H1 (cell line): ENCODE measurements at regions not wholly inside any gene's neighbourhood (a gene's known extent, or its start where the extent isn't known, plus 50 kb on each side); places are given as distances from the start of the nearest gene placed in this dataset.

Source experiments
- CTCF ChIA-PET: fragments of 300-600 bp; sonication (Branson Sonifier 250); formaldehyde crosslinking; loops from one replicate; lab custom pipeline; 2021; ENCODE audit not compliant: partially characterized antibody; lab: Charles Lee
- POLR2A ChIA-PET: fragments of 300-600 bp; sonication (Branson Sonifier 250); formaldehyde crosslinking; loops from one replicate; lab custom pipeline; 2021; ENCODE audit warnings: inconsistent platforms; ENCODE audit not compliant: partially characterized antibody; lab: Charles Lee
- DNase-seq, 2 experiments: peaks; one replicate each; pipeline versions ENCODE4 v3.0.0 to v3.0.0-alpha.2; 2010 to 2022; ENCODE audit warnings: low spot score in 2 of 2, low read depth in 1 of 2, mixed read lengths in 1 of 2
- FAIRE-seq: peaks from 2 replicates; lab custom pipeline; 2011; peaks lifted over from hg19 to GRCh38; lab: Jason Lieb, UNC
- H2AFZ ChIP-seq: 2 replicates; pipeline ENCODE4 v1.8.1; 2012; ENCODE audit warnings: low read length, inconsistent platforms
- H2AK5ac ChIP-seq: 2 replicates; pipeline ENCODE4 v1.6.1; 2013; ENCODE audit warnings: low read depth, low read length
- H2BK120ac ChIP-seq: replicated peaks from 2 replicates; pipeline ENCODE3; 2013; ENCODE audit warnings: low read depth, low read length, inconsistent platforms
- H2BK12ac ChIP-seq: 2 replicates; pipeline ENCODE4 v1.6.1; 2013; ENCODE audit warnings: low read depth, low read length
- H2BK15ac ChIP-seq: 2 replicates; pipeline ENCODE4 v1.6.1; 2013; ENCODE audit warnings: low read length
- H2BK20ac ChIP-seq: 2 replicates; pipeline ENCODE4 v1.6.1; 2013; ENCODE audit warnings: low read length
- H2BK5ac ChIP-seq: 2 replicates; pipeline ENCODE4 v1.6.1; 2013; ENCODE audit warnings: low read depth, low read length
- H3K14ac ChIP-seq: 2 replicates; pipeline ENCODE4 v1.6.1; 2013; ENCODE audit warnings: inconsistent platforms; ENCODE audit not compliant: insufficient read length
- H3K18ac ChIP-seq: 2 replicates; pipeline ENCODE4 v1.6.1; 2013; ENCODE audit warnings: low read length; ENCODE audit errors: extremely low read depth
- H3K23ac ChIP-seq: 2 replicates; pipeline ENCODE4 v1.6.1; 2013; ENCODE audit warnings: inconsistent platforms; ENCODE audit not compliant: insufficient read length
- H3K23me2 ChIP-seq: 2 replicates; pipeline ENCODE4 v1.6.1; 2013; ENCODE audit warnings: low read depth, low read length
- H3K27ac ChIP-seq: 2 replicates; pipeline ENCODE4 v1.6.1; 2011; ENCODE audit warnings: low read depth, low read length, inconsistent platforms
- H3K27me3 ChIP-seq, 4 experiments: replicated peaks in 1 of 4; 1 replicate in 1 of 4; 2 replicates in 3 of 4; pipeline versions ENCODE4 v1.6.1 to v1.8.1; 2011 to 2013; ENCODE audit warnings: low read length in 3 of 4, mild to moderate bottlenecking in 3 of 4, inconsistent platforms in 2 of 4, mixed read lengths in 2 of 4, moderate library complexity in 1 of 4; ENCODE audit not compliant: control insufficient read depth in 3 of 4, insufficient read depth in 3 of 4; ENCODE audit errors: extremely low read depth in 1 of 4
- H3K36me3 ChIP-seq, 4 experiments: 2 replicates each; pipeline versions ENCODE4 v1.6.1 to v1.8.1; 2011 to 2013; ENCODE audit warnings: mild to moderate bottlenecking in 4 of 4, low read length in 3 of 4, moderate library complexity in 2 of 4, control low read depth in 1 of 4, inconsistent platforms in 1 of 4; ENCODE audit not compliant: insufficient read depth in 4 of 4, control insufficient read depth in 2 of 4
- H3K4ac ChIP-seq: replicated peaks from 2 replicates; pipeline ENCODE3; 2013; ENCODE audit warnings: low read length, low read depth, mixed read lengths, inconsistent platforms; ENCODE audit not compliant: insufficient read length
- H3K4me1 ChIP-seq, 4 experiments: replicated peaks in 1 of 4; 1 replicate in 1 of 4; 2 replicates in 3 of 4; pipeline versions ENCODE4 v1.6.1 to v1.8.1; 2011 to 2013; ENCODE audit warnings: low read length in 3 of 4, inconsistent platforms in 2 of 4, mixed read lengths in 1 of 4; ENCODE audit not compliant: insufficient read depth in 4 of 4, control insufficient read depth in 3 of 4
- H3K4me2 ChIP-seq, 2 experiments: 2 replicates each; pipeline versions ENCODE4 v1.6.1 to v1.8.1; 2011 to 2013; ENCODE audit warnings: low read depth in 2 of 2, low read length in 2 of 2, control low read depth in 1 of 2, inconsistent platforms in 1 of 2, mild to moderate bottlenecking in 1 of 2; ENCODE audit not compliant: insufficient read depth in 1 of 2
- H3K4me3 ChIP-seq, 4 experiments: fragments of 200-600, 300-600 bp in 1 of 4; sonication (generic), shearing (Covaris generic), sonication (Bioruptor Twin) in 1 of 4; 2 replicates each; pipeline versions ENCODE4 v1.5.1 to v1.8.1; 2011 to 2016; ENCODE audit warnings: low read length in 4 of 4, low read depth in 3 of 4, control low read depth in 2 of 4, inconsistent platforms in 2 of 4, mild to moderate bottlenecking in 2 of 4, mixed read lengths in 1 of 4, moderate library complexity in 1 of 4; ENCODE audit not compliant: insufficient read depth in 2 of 4; ENCODE audit errors: extremely low read depth in 1 of 4
- H3K56ac ChIP-seq: replicated peaks from 2 replicates; pipeline ENCODE3; 2013; ENCODE audit warnings: low read depth, mild to moderate bottlenecking, mixed read lengths, low read length, inconsistent platforms; ENCODE audit not compliant: insufficient read length
- H3K79me1 ChIP-seq: 2 replicates; pipeline ENCODE4 v1.6.1; 2013; ENCODE audit warnings: low read depth, low read length, control low read depth
- H3K79me2 ChIP-seq, 2 experiments: 2 replicates each; pipeline versions ENCODE4 v1.6.1 to v1.8.1; 2012 to 2013; ENCODE audit warnings: low read length in 2 of 2, mild to moderate bottlenecking in 2 of 2, inconsistent platforms in 1 of 2; ENCODE audit not compliant: insufficient read depth in 2 of 2, control insufficient read depth in 1 of 2
- H3K9ac ChIP-seq, 4 experiments: replicated peaks in 1 of 4; 1 replicate in 1 of 4; 2 replicates in 3 of 4; pipeline versions ENCODE4 v1.6.1 to v1.8.1; 2011 to 2013; ENCODE audit warnings: low read depth in 3 of 4, low read length in 3 of 4, control low read depth in 2 of 4, mild to moderate bottlenecking in 2 of 4, moderate library complexity in 2 of 4, inconsistent platforms in 1 of 4; ENCODE audit errors: extremely low read depth in 1 of 4
- H3K9me3 ChIP-seq, 2 experiments: 2 replicates each; pipeline versions ENCODE4 v1.6.1 to v1.8.1; 2012 to 2013; ENCODE audit warnings: mild to moderate bottlenecking in 2 of 2, moderate library complexity in 2 of 2, control low read depth in 1 of 2, inconsistent platforms in 1 of 2, low read depth in 1 of 2, low read length in 1 of 2, mixed read lengths in 1 of 2; ENCODE audit not compliant: insufficient read depth in 2 of 2
- H4K20me1 ChIP-seq, 2 experiments: replicated peaks in 1 of 2; 2 replicates each; pipeline versions ENCODE3 to v1.8.1; 2011 to 2013; ENCODE audit warnings: inconsistent platforms in 2 of 2, low read length in 2 of 2, mild to moderate bottlenecking in 1 of 2; ENCODE audit not compliant: insufficient read depth in 2 of 2, control insufficient read depth in 1 of 2
- H4K5ac ChIP-seq: 2 replicates; pipeline ENCODE4 v1.6.1; 2013; ENCODE audit warnings: low read length, low read depth, mixed read lengths, inconsistent platforms; ENCODE audit not compliant: insufficient read length
- H4K8ac ChIP-seq: 2 replicates; pipeline ENCODE4 v1.8.0; 2013; ENCODE audit warnings: mild to moderate bottlenecking, moderate library complexity, low read length, inconsistent platforms; ENCODE audit not compliant: insufficient read depth; ENCODE audit errors: extremely low read depth
- H4K91ac ChIP-seq: replicated peaks from 2 replicates; pipeline ENCODE3; 2013; ENCODE audit warnings: low read length, mixed read lengths, inconsistent platforms; ENCODE audit not compliant: insufficient read length
- SRF ChIP-seq: IDR thresholded peaks from 2 replicates; pipeline ENCODE4 v1.6.1; 2011; ENCODE audit warnings: mild to moderate bottlenecking, low read depth, low read length, moderate library complexity
- WGBS, 2 experiments: shearing (Covaris generic) in 1 of 2; methylation state at CpG; one replicate each; pipeline versions ENCODE4 v1.1.6 to v1.1.7; 2013 to 2015; ENCODE audit warnings: low lambda C conversion rate in 2 of 2, mixed read lengths in 2 of 2, inconsistent platforms in 1 of 2, low coverage in 1 of 2, missing lambda C conversion rate in 1 of 2; ENCODE audit not compliant: insufficient replicate concordance in 2 of 2, insufficient coverage in 1 of 2, insufficient read length in 1 of 2; ENCODE audit errors: extremely low coverage in 1 of 2, missing lambda C conversion rate in 1 of 2; 5-methylcytosine and 5-hydroxymethylcytosine counted together

DNA sequence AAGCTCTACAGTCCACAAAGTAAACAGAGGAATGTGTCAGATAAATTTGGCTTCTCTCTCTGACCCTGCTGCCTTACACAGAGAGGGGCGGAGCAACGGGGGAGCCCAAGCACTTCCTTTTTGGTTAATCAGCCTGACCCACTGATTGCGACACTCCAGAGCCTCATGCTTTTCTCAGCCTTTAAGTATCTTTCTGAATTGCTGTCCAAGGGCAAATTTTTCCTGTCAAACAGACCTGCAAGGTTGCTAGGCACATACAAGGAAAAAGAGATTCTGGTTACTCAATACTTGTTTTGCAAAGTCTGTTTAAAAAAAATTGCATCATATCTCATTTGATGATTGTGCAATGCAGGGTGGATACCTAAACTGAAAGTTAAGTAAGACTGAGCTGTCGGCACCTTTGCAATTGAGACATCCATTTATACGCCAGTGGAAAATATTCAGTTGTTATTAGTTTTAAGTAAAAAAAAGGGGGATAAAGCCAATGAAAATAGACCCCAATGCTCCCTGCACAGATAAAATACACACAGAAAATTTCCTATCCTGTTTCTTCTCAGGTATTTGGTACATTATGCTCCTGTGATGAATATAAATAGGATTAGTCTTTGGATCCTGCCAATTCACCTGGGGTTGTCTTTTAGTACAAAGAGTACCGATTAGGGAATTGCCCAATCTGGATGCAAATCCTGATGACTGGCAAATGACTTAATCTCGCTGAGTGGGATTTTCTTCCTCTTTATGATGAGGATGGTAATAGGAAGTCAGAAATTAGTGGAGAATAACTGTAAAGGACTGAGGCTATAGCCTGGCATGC, 260.2 kb upstream of the TRIB2 start:
- CTCF ChIA-PET, result no interaction called here
- H2BK20ac ChIP-seq, result no peak overlapping the region
- TF ChIP-seq SRF, result no peak

More for the DNA sequence above, 260.2 kb upstream of the TRIB2 start:
- POLR2A ChIA-PET, result no interaction called here
- Histone ChIP-seq H3K27me3 (no peaks in the 10 kb centered on the region), H3K4me1 (peaks cover 0 to 3% (median 1%) of the 10 kb centered on the region in 4 experiments; a peak in 3 of 7 replicates), H4K91ac (no peak overlapping the region), H3K27ac (no peak overlapping the region), H3K56ac (no peak overlapping the region), H3K36me3 (no peaks in the 10 kb centered on the region), H3K14ac (no peak overlapping the region), H4K5ac (no peak overlapping the region), H3K4me2 (no peak overlapping the region), H2BK120ac (no peak overlapping the region), H3K79me1 (no peaks in the 10 kb centered on the region), H2AK5ac (no peak overlapping the region), H4K20me1 (no peaks in the 10 kb centered on the region), H3K4me3 (no peak overlapping the region), H3K23me2 (no peaks in the 10 kb centered on the region; the same call in 1 of the 2 replicates), H3K9me3 (no peaks in the 10 kb centered on the region), H4K8ac (no peak overlapping the region), H3K79me2 (no peaks in the 10 kb centered on the region), H2AFZ (peak overlapping the region; percentile 76; the same call in 1 of the 2 replicates), H2BK12ac (no peak overlapping the region), H2BK5ac (no peak overlapping the region), H2BK15ac (no peak overlapping the region), H3K23ac (no peak overlapping the region), H3K4ac (no peak overlapping the region), H3K9ac (no peak overlapping the region), H3K18ac (no peak overlapping the region)
- 89% methylated on average over 7 of the region's 7 CpGs; no CpG with 5 or more reads in 1 of the 2 experiments for WGBS, 2 experiments
- DNase-seq, result no peak
- no peak for FAIRE-seq
